ENCODE measurements at regions not wholly inside any gene's neighbourhood (a gene's known extent, or its start where the extent isn't known, plus 50 kb on each side); places are given as distances from the start of the nearest gene placed in this dataset.
A peak's percentile ranks its signal among the peaks of the same experiment; 100 is the strongest.

- DNase-seq: no peak
These were observed 119.1 kb downstream of the NDUFA10 start for GRCh38 chr2:239905884-239906654.

GRCh38 chr2:239905306-239905705, 119.8 kb downstream of the NDUFA10 start:
- no peak for DNase-seq

GRCh38 chr2:239904496-239904895, 120.6 kb downstream of the NDUFA10 start:
- DNase-seq: no peak

GRCh38 chr2:239903803-239904202, 121.3 kb downstream of the NDUFA10 start:
- DNase-seq: no peak

- no peak for DNase-seq
These were observed 121.9 kb downstream of the NDUFA10 start for GRCh38 chr2:239903210-239903609.

GRCh38 chr2:239902749-239903201, 122.4 kb downstream of the NDUFA10 start:
- no peak for DNase-seq

- no peak for DNase-seq
These were observed 126.7 kb downstream of the NDUFA10 start for GRCh38 chr2:239898292-239898925.

- DNase-seq: no peak
These were observed 127.4 kb downstream of the NDUFA10 start for GRCh38 chr2:239897596-239898235.

GRCh38 chr2:239896075-239896474, 129.1 kb downstream of the NDUFA10 start:
- no peak for DNase-seq

GRCh38 chr2:239895669-239896068, 129.5 kb downstream of the NDUFA10 start:
- DNase-seq: no peak

- DNase-seq: no peak
These were observed 130.0 kb downstream of the NDUFA10 start for GRCh38 chr2:239895116-239895515.

GRCh38 chr2:239894276-239894675, 130.9 kb downstream of the NDUFA10 start:
- DNase-seq: no peak

GRCh38 chr2:239893236-239893515, 132.0 kb downstream of the NDUFA10 start:
- DNase-seq: no peak

GRCh38 chr2:239892441-239893235, 132.5 kb downstream of the NDUFA10 start:
- DNase-seq: no peak

GRCh38 chr2:239891698-239892097, 133.4 kb downstream of the NDUFA10 start:
- DNase-seq: no peak

- peak; percentile 0 for DNase-seq
These were observed 134.9 kb downstream of the NDUFA10 start for GRCh38 chr2:239890206-239890746.

GRCh38 chr2:239889641-239890121, 135.5 kb downstream of the NDUFA10 start:
- no peak for DNase-seq

- no peak for DNase-seq
These were observed 137.5 kb downstream of the NDUFA10 start for GRCh38 chr2:239887604-239888003.

GRCh38 chr2:239886781-239887180, 138.4 kb downstream of the NDUFA10 start:
- no peak for DNase-seq

- DNase-seq: no peak
These were observed 140.3 kb downstream of the NDUFA10 start for GRCh38 chr2:239884875-239885274.

GRCh38 chr2:239884051-239884405, 141.1 kb downstream of the NDUFA10 start:
- no peak for DNase-seq

GRCh38 chr2:239883326-239884050, 141.7 kb downstream of the NDUFA10 start:
- no peak for DNase-seq
